Activated T-cell treated with anti-CD3 and anti-CD28 coated beads, Interleukin-2, amount 50 U/mL, for 4 hours (primary cell): ENCODE measurements at regions not wholly inside any gene's neighbourhood (a gene's known extent, or its start where the extent isn't known, plus 50 kb on each side); places are given as distances from the start of the nearest gene placed in this dataset.

Experiments
- ATAC-seq, 2 donors: fragments of 200-7000 bp; cut with Tn5 transposase; one replicate each; pipeline ENCODE4 v1.10.0; 2021
- DNase-seq: peaks from one replicate; pipeline ENCODE4 v3.0.0-alpha.2; 2020
- H3K27me3 Mint-ChIP-seq: one replicate; pipeline ENCODE4 v1.8.0; 2021; ENCODE audit warnings: low read depth, mixed read lengths
- H3K36me3 Mint-ChIP-seq: one replicate; pipeline ENCODE4 v1.8.0; 2022; ENCODE audit warnings: mixed read lengths; ENCODE audit not compliant: insufficient read depth
- H3K4me1 Mint-ChIP-seq: one replicate; pipeline ENCODE4 v1.8.0; 2021; ENCODE audit warnings: low read depth, mixed read lengths
- H3K4me3 Mint-ChIP-seq: one replicate; pipeline ENCODE4 v1.8.0; 2021; ENCODE audit warnings: mild to moderate bottlenecking, moderate library complexity, mixed read lengths
- H3K9me3 Mint-ChIP-seq: one replicate; pipeline ENCODE4 v1.8.0; 2021; ENCODE audit warnings: mixed read lengths

DNA sequence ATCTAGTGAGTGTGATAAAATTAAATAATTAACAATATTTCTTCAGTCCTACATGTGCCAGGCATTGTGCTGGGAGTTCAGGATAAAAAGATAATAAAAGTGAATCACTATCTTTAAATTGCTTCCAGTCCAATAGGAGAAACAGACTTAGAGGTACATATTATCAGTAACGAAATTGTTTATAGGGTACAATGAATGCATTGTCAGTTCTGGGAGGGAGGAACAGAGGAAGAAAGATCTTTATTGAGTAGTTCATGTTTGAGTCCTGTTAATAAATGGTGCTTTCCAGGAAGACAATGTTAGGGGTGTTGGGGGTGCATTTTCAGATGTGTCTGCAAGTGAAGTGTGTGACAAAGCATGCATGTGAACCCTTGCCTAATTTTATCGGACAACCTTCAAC lies 183.1 kb downstream of the OGFRL1 start:
- DNase-seq (no peak), ATAC-seq (no peak)
- H3K4me1 Mint-ChIP-seq, result no peaks in the 10 kb centered on the region
- no peak overlapping the region for H3K4me3 Mint-ChIP-seq
- H3K27me3 Mint-ChIP-seq, result peaks cover 2% of the 10 kb centered on the region
- H3K36me3 Mint-ChIP-seq, result no peaks in the 10 kb centered on the region
- H3K9me3 Mint-ChIP-seq, result no peaks in the 10 kb centered on the region

DNA sequence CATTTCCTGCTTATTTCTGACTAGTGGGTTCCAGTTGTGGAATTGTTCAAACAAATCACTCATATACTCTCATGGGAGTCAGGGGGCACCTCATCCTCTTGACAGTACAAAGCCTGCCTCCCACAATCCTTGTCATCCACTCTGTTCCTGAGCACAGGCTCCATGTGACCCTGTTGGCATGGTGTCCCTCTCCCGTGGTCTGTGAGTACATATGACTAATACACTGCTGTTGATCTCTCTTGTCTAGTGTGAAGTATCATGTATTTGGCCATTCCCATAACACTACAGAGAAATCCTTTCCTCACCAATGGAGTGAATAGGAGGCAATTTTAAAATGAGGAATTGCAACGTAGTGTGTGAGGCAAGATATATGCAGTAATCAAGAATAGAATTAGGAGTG lies 185.3 kb downstream of the OGFRL1 start:
- Mint-ChIP-seq H3K9me3 (no peaks in the 10 kb centered on the region), H3K4me1 (no peaks in the 10 kb centered on the region), H3K4me3 (no peak overlapping the region), H3K36me3 (no peaks in the 10 kb centered on the region), H3K27me3 (peaks cover 2% of the 10 kb centered on the region)
- DNase-seq (no peak), ATAC-seq (no peak)

DNA sequence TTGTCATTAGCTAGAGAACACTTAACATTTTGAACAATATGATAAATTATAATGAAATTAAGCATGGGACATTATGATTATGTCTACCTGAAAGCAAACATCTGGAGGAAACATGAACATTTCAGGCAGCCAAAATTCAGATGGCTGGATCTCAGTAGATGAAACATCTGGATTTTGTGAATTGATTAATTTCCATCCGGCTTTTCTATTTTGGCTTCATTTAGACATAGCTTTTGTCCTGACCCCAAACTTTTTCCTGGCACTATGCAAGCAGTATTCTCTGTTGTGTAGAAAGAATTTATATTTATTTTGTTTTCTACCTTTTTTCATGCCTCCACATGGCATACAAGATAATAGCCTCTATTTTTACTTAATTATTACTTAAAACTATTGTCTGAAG lies 186.3 kb downstream of the OGFRL1 start:
- no peaks in the 10 kb centered on the region for H3K36me3 Mint-ChIP-seq
- H3K4me1 Mint-ChIP-seq, result no peaks in the 10 kb centered on the region
- no peaks in the 10 kb centered on the region for H3K9me3 Mint-ChIP-seq
- ATAC-seq (no peak), DNase-seq (no peak)
- H3K4me3 Mint-ChIP-seq, result no peak overlapping the region
- no peaks in the 10 kb centered on the region for H3K27me3 Mint-ChIP-seq

DNA sequence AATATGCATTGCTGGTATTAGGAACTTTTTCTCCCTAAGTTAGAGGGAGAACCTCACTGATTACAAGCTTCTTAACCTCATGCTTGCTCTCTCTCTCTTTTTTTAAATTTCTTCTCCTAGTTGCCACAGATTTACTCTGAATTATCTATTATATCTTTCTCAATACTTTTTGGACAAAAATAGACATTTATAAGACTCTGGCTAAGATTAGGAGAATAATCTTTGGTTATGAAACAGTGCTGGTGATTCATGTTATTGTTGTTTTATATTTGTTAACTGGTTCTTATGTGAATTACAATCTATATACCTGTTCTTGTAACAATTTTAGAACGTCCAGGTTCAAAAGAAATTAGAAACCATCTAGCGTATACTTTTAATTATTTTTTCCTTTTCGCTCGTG lies 187.8 kb downstream of the OGFRL1 start:
- no peak for ATAC-seq
- Mint-ChIP-seq H3K4me3 (no peak overlapping the region), H3K9me3 (no peaks in the 10 kb centered on the region), H3K4me1 (no peaks in the 10 kb centered on the region), H3K36me3 (no peaks in the 10 kb centered on the region), H3K27me3 (no peaks in the 10 kb centered on the region)
- DNase-seq, result no peak

DNA sequence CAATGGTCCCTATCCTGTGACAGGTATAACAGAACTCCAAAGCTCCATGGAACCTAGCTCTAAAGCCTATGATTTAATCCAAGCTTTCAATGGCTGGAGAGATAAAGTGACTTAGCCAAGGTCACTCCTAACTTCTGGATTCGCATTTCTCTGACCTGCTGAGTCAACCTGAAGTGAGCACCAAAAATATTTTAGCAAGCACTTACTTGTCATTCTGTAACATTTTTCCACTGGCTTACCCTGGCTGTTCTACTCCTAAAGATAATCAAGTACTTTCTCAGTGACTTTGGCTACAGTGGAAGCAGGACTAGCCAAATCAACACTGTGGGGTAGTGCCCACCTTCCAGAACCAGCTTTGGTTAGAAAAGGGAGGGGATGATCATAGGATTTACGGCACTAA lies 188.3 kb downstream of the OGFRL1 start:
- no peaks in the 10 kb centered on the region for H3K36me3 Mint-ChIP-seq
- no peak for DNase-seq
- no peak overlapping the region for H3K4me3 Mint-ChIP-seq
- H3K27me3 Mint-ChIP-seq, result no peaks in the 10 kb centered on the region
- ATAC-seq, result no peak
- H3K9me3 Mint-ChIP-seq, result no peaks in the 10 kb centered on the region
- no peaks in the 10 kb centered on the region for H3K4me1 Mint-ChIP-seq

DNA sequence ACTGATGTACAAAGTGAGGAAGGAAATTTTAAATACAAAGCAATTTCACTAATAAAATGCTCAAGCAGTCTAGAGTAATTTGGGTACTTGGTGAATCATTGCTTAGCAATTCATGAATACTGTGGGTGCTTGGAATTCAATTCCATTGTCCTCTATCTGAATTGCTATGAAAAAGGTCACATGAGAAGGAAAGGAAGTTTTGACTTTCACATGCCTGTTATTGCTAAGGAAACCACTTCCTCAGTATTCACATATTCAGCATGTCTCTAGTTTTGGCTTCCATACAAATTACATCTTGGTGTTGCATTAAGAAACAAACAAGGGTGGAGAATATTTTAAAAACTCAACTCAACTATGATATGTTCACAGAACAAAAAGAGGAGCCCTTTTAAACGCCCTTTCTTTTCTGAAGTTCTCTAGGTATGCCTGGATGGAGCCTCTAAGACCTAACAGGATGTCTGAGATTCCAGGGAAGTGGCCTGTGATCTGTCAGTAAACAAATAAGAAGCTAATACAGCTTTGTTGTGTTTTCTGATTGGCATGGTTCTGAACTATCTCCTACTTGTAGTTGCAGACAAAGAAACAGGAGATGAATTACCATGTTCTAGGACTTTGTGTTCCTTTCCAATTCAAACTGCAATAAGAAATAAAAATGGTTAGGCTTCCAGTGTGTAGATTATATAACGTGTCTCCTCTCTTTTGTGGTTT lies 190.4 kb downstream of the OGFRL1 start:
- Mint-ChIP-seq H3K27me3 (no peaks in the 10 kb centered on the region), H3K4me3 (no peak overlapping the region), H3K9me3 (no peaks in the 10 kb centered on the region), H3K4me1 (no peaks in the 10 kb centered on the region), H3K36me3 (no peaks in the 10 kb centered on the region)
- ATAC-seq (no peak), DNase-seq (no peak)

DNA sequence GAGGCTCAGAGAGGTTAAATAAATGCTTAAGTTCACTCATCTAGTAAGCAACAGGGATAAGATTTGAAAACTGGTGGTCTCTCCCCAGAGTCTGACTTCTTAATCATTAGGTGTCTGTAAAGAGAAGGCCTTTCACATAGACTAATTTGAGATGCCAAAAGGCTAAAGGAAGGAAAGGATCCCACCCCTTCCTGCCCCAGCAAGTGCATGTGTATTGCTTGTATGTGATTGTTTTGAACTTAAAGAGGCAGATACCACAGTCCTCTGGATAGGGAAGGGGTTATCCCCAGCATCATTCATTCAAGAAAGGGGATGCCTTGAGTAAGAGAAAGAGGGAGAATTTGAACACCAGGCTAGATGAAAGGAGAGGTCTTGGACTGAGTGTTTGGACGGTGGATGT lies 192.0 kb downstream of the OGFRL1 start:
- H3K36me3 Mint-ChIP-seq, result no peaks in the 10 kb centered on the region
- no peaks in the 10 kb centered on the region for H3K27me3 Mint-ChIP-seq
- ATAC-seq (no peak), DNase-seq (no peak)
- H3K4me3 Mint-ChIP-seq, result no peak overlapping the region
- H3K4me1 Mint-ChIP-seq, result no peaks in the 10 kb centered on the region
- H3K9me3 Mint-ChIP-seq, result no peaks in the 10 kb centered on the region

DNA sequence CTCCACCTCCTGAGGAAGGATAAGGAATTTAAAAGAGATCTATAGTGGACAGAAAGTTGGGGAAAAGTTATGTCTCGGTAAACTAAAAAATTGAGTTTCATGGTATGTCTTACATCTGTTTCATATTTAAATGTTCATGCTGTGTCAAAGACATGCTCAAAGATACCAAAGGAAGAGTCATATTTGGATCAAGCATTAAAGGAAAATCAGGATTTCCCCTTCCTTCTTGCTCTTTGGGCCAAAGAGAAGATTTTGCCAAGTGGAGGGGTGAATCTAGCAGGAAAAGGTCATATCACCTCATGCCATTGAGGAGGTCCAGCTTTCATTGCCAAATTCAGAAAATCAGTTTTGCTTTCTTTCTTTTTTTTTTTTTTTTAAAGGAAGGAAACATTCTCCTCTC lies 192.4 kb downstream of the OGFRL1 start:
- Mint-ChIP-seq H3K4me3 (no peak overlapping the region), H3K36me3 (no peaks in the 10 kb centered on the region), H3K27me3 (no peaks in the 10 kb centered on the region), H3K9me3 (no peaks in the 10 kb centered on the region), H3K4me1 (no peaks in the 10 kb centered on the region)
- DNase-seq (no peak), ATAC-seq (no peak)

DNA sequence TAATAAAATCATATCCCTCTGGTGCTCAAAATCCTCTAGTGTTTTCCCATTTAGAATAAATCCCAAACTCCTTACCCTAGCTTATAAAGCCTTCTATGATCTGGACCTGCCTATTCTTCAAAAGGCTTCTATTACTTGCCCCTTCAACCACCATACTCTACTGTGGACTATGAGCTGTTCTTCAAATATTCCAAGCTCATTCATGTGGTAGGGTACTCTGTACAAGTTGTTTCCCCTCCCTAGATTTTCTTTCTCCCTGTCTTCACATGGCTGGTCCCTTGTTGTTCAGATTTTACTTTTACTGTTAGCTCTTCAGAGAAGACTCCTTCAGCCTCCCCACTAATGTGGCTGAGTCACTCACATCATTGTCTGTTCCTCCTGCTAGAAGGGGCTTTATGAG lies 193.2 kb downstream of the OGFRL1 start:
- no peak for ATAC-seq

DNA sequence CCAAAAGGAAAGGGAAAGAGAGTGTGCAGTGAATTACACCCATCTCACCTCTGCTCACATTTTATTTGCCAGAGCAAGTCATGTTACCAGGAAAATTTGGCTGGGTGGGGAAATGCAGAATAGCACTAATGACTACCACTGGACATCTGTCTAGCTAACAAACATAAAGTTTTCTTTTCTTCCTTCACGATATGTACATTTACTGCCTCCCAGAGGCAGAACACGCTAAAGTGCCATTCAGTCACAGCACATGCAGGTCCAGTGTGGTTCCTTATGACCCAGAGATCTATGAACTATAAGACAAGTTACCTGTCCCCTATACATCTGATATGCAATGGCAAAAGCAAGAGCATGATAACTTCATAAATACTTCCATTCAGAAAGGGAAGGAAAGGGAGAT lies 194.1 kb downstream of the OGFRL1 start:
- no peak for DNase-seq
- H3K36me3 Mint-ChIP-seq, result no peaks in the 10 kb centered on the region
- H3K4me3 Mint-ChIP-seq, result no peak overlapping the region
- no peaks in the 10 kb centered on the region for H3K27me3 Mint-ChIP-seq
- H3K4me1 Mint-ChIP-seq, result no peaks in the 10 kb centered on the region
- ATAC-seq, result no peak
- no peaks in the 10 kb centered on the region for H3K9me3 Mint-ChIP-seq

More for the DNA sequence above, 193.2 kb downstream of the OGFRL1 start:
- Mint-ChIP-seq H3K9me3 (no peaks in the 10 kb centered on the region), H3K4me3 (no peak overlapping the region), H3K27me3 (no peaks in the 10 kb centered on the region), H3K36me3 (no peaks in the 10 kb centered on the region), H3K4me1 (no peaks in the 10 kb centered on the region)
- no peak for DNase-seq

DNA sequence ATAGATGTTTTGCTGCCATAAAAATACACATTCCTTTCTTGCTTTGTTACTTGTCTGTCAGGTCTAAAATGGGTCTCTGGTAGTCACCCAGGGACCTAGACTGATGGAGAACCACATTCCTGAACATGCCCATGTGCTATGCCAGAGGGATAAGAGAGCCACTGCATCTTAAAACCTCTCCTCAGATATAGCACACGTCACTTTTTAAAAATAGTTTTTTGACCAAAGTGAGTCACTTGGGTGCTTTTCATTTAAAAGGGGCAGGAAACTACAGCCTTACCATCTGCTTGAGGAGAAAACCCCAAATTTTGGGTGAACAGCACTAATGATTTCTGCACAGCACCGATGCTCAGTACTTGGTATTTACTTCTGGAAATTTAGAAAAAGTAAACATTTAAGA lies 197.8 kb downstream of the OGFRL1 start:
- H3K9me3 Mint-ChIP-seq, result no peaks in the 10 kb centered on the region
- no peak for DNase-seq
- H3K27me3 Mint-ChIP-seq, result peaks cover 3% of the 10 kb centered on the region
- H3K4me3 Mint-ChIP-seq, result no peak overlapping the region
- no peaks in the 10 kb centered on the region for H3K4me1 Mint-ChIP-seq
- no peaks in the 10 kb centered on the region for H3K36me3 Mint-ChIP-seq
- no peak for ATAC-seq

DNA sequence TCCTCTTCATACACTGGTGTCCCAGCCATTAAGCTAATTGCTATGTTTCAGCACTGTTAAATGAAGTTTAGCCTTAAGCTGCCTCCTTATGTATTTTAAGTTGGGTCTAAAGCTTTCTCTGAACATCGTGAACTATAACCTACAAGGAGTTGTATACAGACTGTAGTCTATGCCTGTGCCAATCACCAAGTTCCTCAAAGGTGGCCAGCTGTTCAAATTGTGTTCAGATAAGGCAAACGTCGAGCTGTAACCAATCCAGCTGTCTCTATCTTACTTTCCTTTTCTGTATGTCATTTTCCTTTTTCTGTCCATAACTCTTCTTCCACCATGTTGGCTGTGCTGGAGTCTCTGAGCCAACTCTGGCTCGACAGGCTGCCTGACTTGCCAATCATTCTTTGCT lies 199.6 kb downstream of the OGFRL1 start:
- no peak for ATAC-seq
- H3K27me3 Mint-ChIP-seq, result peaks cover 3% of the 10 kb centered on the region
- no peaks in the 10 kb centered on the region for H3K36me3 Mint-ChIP-seq
- no peaks in the 10 kb centered on the region for H3K9me3 Mint-ChIP-seq
- DNase-seq, result no peak
- H3K4me3 Mint-ChIP-seq, result no peak overlapping the region
- H3K4me1 Mint-ChIP-seq, result no peaks in the 10 kb centered on the region

DNA sequence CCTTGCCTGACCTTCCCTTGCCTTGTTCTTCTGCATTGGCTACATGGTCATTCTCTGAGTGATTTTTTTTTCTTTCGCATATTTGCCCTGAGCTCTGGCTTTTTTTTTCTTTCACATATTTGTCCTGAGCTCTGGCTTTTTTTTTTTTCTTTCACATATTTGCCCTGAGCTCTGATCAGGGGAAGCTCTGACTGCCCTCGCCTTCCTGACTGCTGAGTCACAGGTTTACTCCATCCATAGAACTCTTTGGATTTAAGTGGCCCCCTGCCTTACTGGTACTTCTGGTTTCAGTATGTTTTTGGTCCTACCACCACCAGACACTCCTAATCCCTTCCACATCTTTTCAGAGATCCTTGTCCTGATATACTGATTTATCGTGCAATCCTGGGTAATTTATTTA lies 201.1 kb downstream of the OGFRL1 start:
- Mint-ChIP-seq H3K4me1 (no peaks in the 10 kb centered on the region), H3K4me3 (no peak overlapping the region), H3K27me3 (peaks cover 3% of the 10 kb centered on the region), H3K9me3 (no peaks in the 10 kb centered on the region), H3K36me3 (no peaks in the 10 kb centered on the region)
- DNase-seq (no peak), ATAC-seq (no peak)

DNA sequence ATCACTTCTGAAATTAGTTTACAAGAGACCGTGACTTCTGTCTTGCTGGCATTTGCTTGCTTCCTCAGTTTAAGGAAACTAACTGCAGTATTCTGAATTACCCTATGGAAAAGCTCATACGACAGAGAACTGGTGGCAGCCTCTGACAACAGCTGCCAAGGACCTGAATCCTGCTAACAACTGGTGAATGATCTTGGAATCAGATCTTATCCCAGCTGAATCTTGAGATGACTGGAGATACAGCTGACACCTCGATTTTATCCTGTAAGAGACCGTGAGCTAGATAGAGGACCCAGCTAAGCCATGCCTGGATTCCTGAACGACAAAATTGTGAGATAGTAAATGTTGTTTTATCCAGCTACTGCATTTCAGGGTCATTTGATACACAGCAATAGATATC lies 202.3 kb downstream of the OGFRL1 start:
- ATAC-seq, result no peak
- H3K9me3 Mint-ChIP-seq, result no peaks in the 10 kb centered on the region

DNA sequence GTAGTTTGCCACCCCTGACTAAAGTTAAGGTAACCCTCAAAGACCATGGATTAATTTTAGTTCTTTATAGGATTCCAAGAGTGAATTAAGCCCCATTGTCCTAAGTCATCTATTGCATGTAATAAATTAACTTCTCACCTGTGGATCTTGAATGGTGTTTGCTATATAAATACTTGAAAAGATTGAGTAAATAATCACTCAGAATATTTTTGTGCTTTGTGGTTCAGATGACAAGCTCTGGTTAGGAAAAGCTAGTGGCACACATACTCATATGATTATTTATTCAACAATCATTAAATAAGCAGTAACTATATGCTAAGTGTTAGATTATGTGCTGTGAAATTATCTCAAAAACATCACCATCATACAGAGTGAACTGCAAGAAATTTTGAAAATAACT lies 203.2 kb downstream of the OGFRL1 start:
- Mint-ChIP-seq H3K9me3 (no peaks in the 10 kb centered on the region), H3K4me3 (no peak overlapping the region), H3K36me3 (no peaks in the 10 kb centered on the region), H3K27me3 (peaks cover 3% of the 10 kb centered on the region), H3K4me1 (peaks cover 10% of the 10 kb centered on the region)
- DNase-seq (no peak), ATAC-seq (no peak)

More for the DNA sequence above, 202.3 kb downstream of the OGFRL1 start:
- no peaks in the 10 kb centered on the region for H3K36me3 Mint-ChIP-seq
- peaks cover 3% of the 10 kb centered on the region for H3K27me3 Mint-ChIP-seq
- H3K4me1 Mint-ChIP-seq, result peaks cover under 1% of the 10 kb centered on the region
- DNase-seq, result no peak
- no peak overlapping the region for H3K4me3 Mint-ChIP-seq

DNA sequence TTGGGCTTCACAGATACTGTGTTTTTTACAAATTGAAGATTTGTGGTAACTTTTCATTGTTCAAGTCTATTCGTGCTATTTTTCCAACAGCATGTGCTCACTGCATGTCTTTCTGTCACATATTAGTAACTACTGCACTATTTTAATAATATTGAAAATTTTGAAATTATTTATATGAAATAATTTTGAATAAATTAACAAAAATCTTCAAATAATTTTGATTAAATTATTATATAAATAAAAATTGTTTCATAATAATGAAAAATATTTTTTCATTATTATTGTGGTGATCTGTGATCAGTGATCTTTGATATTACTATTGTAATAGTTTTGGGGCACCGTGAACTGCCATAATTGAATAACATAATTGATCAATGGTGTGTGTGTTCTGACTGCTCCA lies 204.1 kb downstream of the OGFRL1 start:
- Mint-ChIP-seq H3K27me3 (peaks cover 3% of the 10 kb centered on the region), H3K9me3 (no peaks in the 10 kb centered on the region), H3K4me1 (peaks cover 10% of the 10 kb centered on the region), H3K36me3 (no peaks in the 10 kb centered on the region), H3K4me3 (no peak overlapping the region)
- DNase-seq, result no peak
- ATAC-seq, result no peak
